CD8-positive, alpha-beta memory T cell (primary cell): ENCODE measurements at regions not wholly inside any gene's neighbourhood (a gene's known extent, or its start where the extent isn't known, plus 50 kb on each side); places are given as distances from the start of the nearest gene placed in this dataset.

ENCODE experiments used
- CTCF ChIA-PET: fragments of 350-600 bp; sonication (Branson Sonifier 250); formaldehyde crosslinking; loops from one replicate; lab custom pipeline; 2021; ENCODE audit warnings: antibody characterized with exemption; lab: Charles Lee
- POLR2A ChIA-PET: fragments of 350-600 bp; sonication (Branson Sonifier 250); formaldehyde crosslinking; loops from one replicate; lab custom pipeline; 2021; ENCODE audit warnings: antibody characterized with exemption; lab: Charles Lee
- DNase-seq, 5 donors: peaks; one replicate each; pipeline versions ENCODE4 v3.0.0 to v3.0.0-alpha.2; 2020 to 2022; ENCODE audit warnings: mixed read lengths in 1 of 5
- H3K27ac ChIP-seq: one replicate; pipeline ENCODE4 v1.7.0; 2013; ENCODE audit warnings: low read depth, mild to moderate bottlenecking, low read length, moderate library complexity
- H3K27me3 ChIP-seq: 2 replicates; pipeline ENCODE4 v1.7.0; 2013; ENCODE audit warnings: low read length, mild to moderate bottlenecking; ENCODE audit not compliant: insufficient read depth, poor library complexity, severe bottlenecking
- H3K36me3 ChIP-seq: 2 replicates; pipeline ENCODE4 v1.7.0; 2013; ENCODE audit warnings: mild to moderate bottlenecking, low read length, moderate library complexity; ENCODE audit not compliant: insufficient read depth
- H3K4me1 ChIP-seq: 2 replicates; pipeline ENCODE4 v1.7.0; 2013; ENCODE audit warnings: mild to moderate bottlenecking, low read length, moderate library complexity; ENCODE audit not compliant: insufficient read depth
- H3K4me3 ChIP-seq: 2 replicates; pipeline ENCODE4 v1.7.0; 2013; ENCODE audit warnings: mild to moderate bottlenecking, low read length
- H3K9me3 ChIP-seq: 2 replicates; pipeline ENCODE4 v1.7.0; 2013; ENCODE audit warnings: mild to moderate bottlenecking, low read length
- H3K27ac Mint-ChIP-seq, 8 donors: one replicate each; pipeline ENCODE4 v1.8.0; 2020 to 2021; ENCODE audit warnings: mixed read lengths in 8 of 8, mild to moderate bottlenecking in 6 of 8, inconsistent platforms in 3 of 8, moderate library complexity in 3 of 8
- H3K27me3 Mint-ChIP-seq, 2 donors: one replicate each; pipeline ENCODE4 v1.8.0; 2020 to 2021; ENCODE audit warnings: mixed read lengths in 2 of 2, mild to moderate bottlenecking in 1 of 2, moderate library complexity in 1 of 2
- H3K36me3 Mint-ChIP-seq, 3 donors: one replicate each; pipeline ENCODE4 v1.8.0; 2020 to 2021; ENCODE audit warnings: mixed read lengths in 3 of 3, inconsistent platforms in 1 of 3, mild to moderate bottlenecking in 1 of 3
- H3K4me1 Mint-ChIP-seq, 3 donors: one replicate each; pipeline ENCODE4 v1.8.0; 2020 to 2021; ENCODE audit warnings: mixed read lengths in 3 of 3, inconsistent platforms in 1 of 3, mild to moderate bottlenecking in 1 of 3
- H3K4me3 Mint-ChIP-seq, 7 donors: one replicate each; pipeline ENCODE4 v1.8.0; 2020 to 2021; ENCODE audit warnings: mixed read lengths in 7 of 7, mild to moderate bottlenecking in 6 of 7, moderate library complexity in 4 of 7, inconsistent platforms in 2 of 7
- H3K9me3 Mint-ChIP-seq, 5 donors: one replicate each; pipeline ENCODE4 v1.8.0; 2020 to 2022; ENCODE audit warnings: mixed read lengths in 5 of 5, mild to moderate bottlenecking in 3 of 5, moderate library complexity in 2 of 5, inconsistent platforms in 1 of 5

GRCh38 chr13:22736084-22736767, 444.6 kb upstream of the SGCG start:
- Mint-ChIP-seq H3K36me3 (no peaks in the 10 kb centered on the region), H3K9me3 (peaks cover 0 to 5% (median 0%) of the 10 kb centered on the region in 5 donors), H3K27ac (no peak overlapping the region), H3K27me3 (peaks cover 2 to 8% of the 10 kb centered on the region in 2 donors), H3K4me1 (no peaks in the 10 kb centered on the region), H3K4me3 (no peak overlapping the region)
- Histone ChIP-seq H3K4me3 (no peak overlapping the region), H3K9me3 (no peaks in the 10 kb centered on the region), H3K27ac (no peak overlapping the region), H3K4me1 (no peaks in the 10 kb centered on the region), H3K27me3 (no peaks in the 10 kb centered on the region), H3K36me3 (no peaks in the 10 kb centered on the region)
- ChIA-PET CTCF (interaction anchor here (1.5 kb wide), 1 partner anchor 22 kb away, joined by 3 read pairs; no protein-coding TSS in a partner anchor), POLR2A (interaction anchor here (0.6 kb wide), 1 partner anchor 1546 kb away, joined by 3 read pairs; no protein-coding TSS in a partner anchor)
- DNase-seq = no peak

DNA sequence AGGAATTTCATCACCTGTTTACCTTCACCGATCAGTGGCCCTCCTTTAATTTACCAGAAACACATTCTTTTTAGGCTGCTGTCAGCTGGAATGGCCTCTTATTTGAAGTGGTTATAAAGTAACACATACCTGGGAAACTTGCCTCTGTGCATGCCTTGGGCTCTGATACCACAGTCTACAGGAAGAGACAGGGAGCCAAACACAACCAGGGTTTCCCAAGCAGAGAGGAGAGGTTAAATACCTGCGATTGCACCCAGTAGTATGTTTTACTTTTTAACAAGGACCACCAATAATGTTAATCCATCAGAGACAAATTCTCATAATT, 444.0 kb upstream of the SGCG start:
- H3K4me3 Mint-ChIP-seq = no peak overlapping the region
- H3K27me3 Mint-ChIP-seq = peaks cover 2 to 8% of the 10 kb centered on the region in 2 donors
- no peak for DNase-seq
- no peak overlapping the region for H3K27ac Mint-ChIP-seq
- no peaks in the 10 kb centered on the region for H3K9me3 ChIP-seq
- no peak overlapping the region for H3K27ac ChIP-seq
- H3K4me3 ChIP-seq = no peak overlapping the region
- no peaks in the 10 kb centered on the region for H3K27me3 ChIP-seq
- ChIA-PET POLR2A (interaction anchor here (0.6 kb wide), 1 partner anchor 1547 kb away, joined by 3 read pairs; no protein-coding TSS in a partner anchor), CTCF (no interaction called here)
- no peaks in the 10 kb centered on the region for H3K36me3 Mint-ChIP-seq
- no peaks in the 10 kb centered on the region for H3K36me3 ChIP-seq
- peaks cover 0 to 5% (median 0%) of the 10 kb centered on the region in 5 donors for H3K9me3 Mint-ChIP-seq
- H3K4me1 ChIP-seq = no peaks in the 10 kb centered on the region
- no peaks in the 10 kb centered on the region for H3K4me1 Mint-ChIP-seq

- Histone ChIP-seq H3K27me3 (no peaks in the 10 kb centered on the region), H3K4me3 (no peak overlapping the region), H3K9me3 (no peaks in the 10 kb centered on the region), H3K36me3 (no peaks in the 10 kb centered on the region), H3K27ac (no peak overlapping the region), H3K4me1 (no peaks in the 10 kb centered on the region)
- CTCF ChIA-PET = no interaction called here
- no peaks in the 10 kb centered on the region for H3K4me1 Mint-ChIP-seq
- H3K9me3 Mint-ChIP-seq = peaks cover 0 to 5% (median 0%) of the 10 kb centered on the region in 5 donors
- no peak overlapping the region for H3K4me3 Mint-ChIP-seq
- no peak for DNase-seq
- peaks cover 0 to 2% of the 10 kb centered on the region in 2 donors for H3K27me3 Mint-ChIP-seq
- no peak overlapping the region for H3K27ac Mint-ChIP-seq
- H3K36me3 Mint-ChIP-seq = no peaks in the 10 kb centered on the region
- POLR2A ChIA-PET = no interaction called here
Observed at GRCh38 chr13:22738357-22738756, 442.4 kb upstream of the SGCG start.

- no peaks in the 10 kb centered on the region for H3K36me3 Mint-ChIP-seq
- H3K4me1 Mint-ChIP-seq = no peaks in the 10 kb centered on the region
- H3K27me3 ChIP-seq = no peaks in the 10 kb centered on the region
- ChIA-PET POLR2A (no interaction called here), CTCF (no interaction called here)
- H3K27ac ChIP-seq = no peak overlapping the region
- H3K36me3 ChIP-seq = no peaks in the 10 kb centered on the region
- peaks cover 0 to 5% (median 0%) of the 10 kb centered on the region in 5 donors for H3K9me3 Mint-ChIP-seq
- no peak overlapping the region for H3K27ac Mint-ChIP-seq
- no peaks in the 10 kb centered on the region for H3K4me1 ChIP-seq
- no peak for DNase-seq
- no peak overlapping the region for H3K4me3 ChIP-seq
- H3K4me3 Mint-ChIP-seq = no peak overlapping the region
- no peaks in the 10 kb centered on the region for H3K9me3 ChIP-seq
- H3K27me3 Mint-ChIP-seq = peaks cover 0 to 2% of the 10 kb centered on the region in 2 donors
Observed at GRCh38 chr13:22740264-22740663, 440.5 kb upstream of the SGCG start.

GRCh38 chr13:22744688-22745452, 435.9 kb upstream of the SGCG start:
- Mint-ChIP-seq H3K9me3 (peaks cover 0 to 1% (median 0%) of the 10 kb centered on the region in 5 donors), H3K4me1 (no peaks in the 10 kb centered on the region), H3K4me3 (no peak overlapping the region), H3K36me3 (no peaks in the 10 kb centered on the region), H3K27me3 (no peaks in the 10 kb centered on the region), H3K27ac (peak overlapping the region in 1 of 8 donors; percentile 50)
- H3K4me1 ChIP-seq = no peaks in the 10 kb centered on the region
- H3K9me3 ChIP-seq = no peaks in the 10 kb centered on the region
- no peak for DNase-seq
- CTCF ChIA-PET = no interaction called here
- no peaks in the 10 kb centered on the region for H3K27me3 ChIP-seq
- POLR2A ChIA-PET = no interaction called here
- H3K4me3 ChIP-seq = no peak overlapping the region
- no peaks in the 10 kb centered on the region for H3K36me3 ChIP-seq
- no peak overlapping the region for H3K27ac ChIP-seq

- no peaks in the 10 kb centered on the region for H3K27me3 ChIP-seq
- CTCF ChIA-PET = interaction anchor here (0.6 kb wide), 1 partner anchor 14 kb away, joined by 3 read pairs; no protein-coding TSS in a partner anchor
- H3K36me3 ChIP-seq = no peaks in the 10 kb centered on the region
- POLR2A ChIA-PET = no interaction called here
- Mint-ChIP-seq H3K27me3 (peaks cover 2 to 5% of the 10 kb centered on the region in 2 donors), H3K27ac (no peak overlapping the region), H3K4me1 (no peaks in the 10 kb centered on the region), H3K4me3 (no peak overlapping the region), H3K9me3 (peaks cover 0 to 6% (median 5%) of the 10 kb centered on the region in 5 donors), H3K36me3 (peaks cover 0 to 4% (median 0%) of the 10 kb centered on the region in 3 donors)
- DNase-seq = no peak
- no peaks in the 10 kb centered on the region for H3K9me3 ChIP-seq
- H3K27ac ChIP-seq = no peak overlapping the region
- H3K4me1 ChIP-seq = no peaks in the 10 kb centered on the region
- H3K4me3 ChIP-seq = no peak overlapping the region
Observed at GRCh38 chr13:22748866-22749577, 431.8 kb upstream of the SGCG start.

DNA sequence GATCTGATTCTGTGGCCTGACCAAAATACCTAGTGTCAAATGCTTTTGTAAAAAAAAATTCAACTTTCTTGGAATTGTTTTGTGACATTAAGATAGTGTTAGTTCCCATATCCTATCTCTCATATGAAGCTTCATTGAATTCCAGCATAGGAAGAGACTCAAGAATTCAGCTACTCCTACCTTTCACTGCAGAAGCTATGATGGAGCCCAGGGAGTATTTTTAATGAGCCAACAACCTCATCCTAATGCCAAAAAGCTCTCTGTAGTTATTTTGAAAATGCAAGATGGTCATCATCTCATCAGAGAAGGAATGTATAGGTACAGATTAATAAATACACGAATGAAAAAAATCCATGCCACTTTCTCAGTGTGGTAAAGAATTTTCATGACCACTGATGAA, 431.2 kb upstream of the SGCG start:
- no peaks in the 10 kb centered on the region for H3K36me3 ChIP-seq
- no peak overlapping the region for H3K4me3 ChIP-seq
- Mint-ChIP-seq H3K4me1 (no peaks in the 10 kb centered on the region), H3K27me3 (peaks cover 2 to 5% of the 10 kb centered on the region in 2 donors), H3K27ac (no peak overlapping the region), H3K9me3 (peaks cover 0 to 6% (median 5%) of the 10 kb centered on the region in 5 donors), H3K36me3 (peaks cover 0 to 4% (median 0%) of the 10 kb centered on the region in 3 donors), H3K4me3 (no peak overlapping the region)
- no peak for DNase-seq
- H3K9me3 ChIP-seq = no peaks in the 10 kb centered on the region
- POLR2A ChIA-PET = no interaction called here
- H3K4me1 ChIP-seq = no peaks in the 10 kb centered on the region
- H3K27ac ChIP-seq = no peak overlapping the region
- H3K27me3 ChIP-seq = no peaks in the 10 kb centered on the region
- CTCF ChIA-PET = interaction anchor here (0.6 kb wide), 1 partner anchor 15 kb away, joined by 3 read pairs; no protein-coding TSS in a partner anchor
